Cardiac fibroblast (primary cell): ENCODE measurements at regions not wholly inside any gene's neighbourhood (a gene's known extent, or its start where the extent isn't known, plus 50 kb on each side); places are given as distances from the start of the nearest gene placed in this dataset.
"Not testable (repeated sequence)": the region's sequence is repeated elsewhere in the genome, so short reads cannot be mapped to it uniquely, and the experiment has no call there.

ENCODE experiments used
- DNase-seq, 2 donors: peaks; one replicate each; pipeline versions ENCODE4 v3.0.0 to v3.0.0-alpha.2; 2010; ENCODE audit warnings: low read depth in 2 of 2
- H3K4me3 ChIP-seq, 2 donors: replicated peaks in 1 of 2; 1 replicate in 1 of 2; 2 replicates in 1 of 2; pipeline ENCODE4 v1.5.1; 2011; ENCODE audit warnings: low read depth in 2 of 2, low read length in 2 of 2, mild to moderate bottlenecking in 2 of 2, moderate library complexity in 1 of 2
- TF ChIP-seq, protein P1 (sequence below): IDR thresholded peaks from one replicate; pipeline ENCODE4 v1.5.1; 2011; ENCODE audit warnings: low read depth, mild to moderate bottlenecking, low read length, inconsistent platforms

DNA sequence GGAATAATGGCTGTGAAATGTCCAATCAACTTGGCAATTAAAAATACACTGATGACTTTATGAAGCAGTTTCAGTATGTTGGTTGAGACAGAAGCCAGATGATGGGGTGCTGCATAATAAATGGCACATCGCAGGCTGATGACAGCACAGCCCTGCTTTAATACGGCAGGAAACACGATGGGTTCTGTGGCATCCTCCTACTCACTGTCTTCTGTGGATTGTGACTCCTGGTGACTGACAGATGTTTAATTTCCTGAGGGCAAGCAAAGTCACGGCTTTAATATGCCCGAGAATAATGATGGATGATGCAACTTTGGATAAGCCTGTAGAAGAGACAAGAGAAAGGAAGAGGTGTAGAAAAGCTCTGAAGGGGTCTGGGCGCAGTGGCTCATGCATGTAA lies 295.4 kb downstream of the TRIML1 start:
- TF ChIP-seq, protein P1, sequence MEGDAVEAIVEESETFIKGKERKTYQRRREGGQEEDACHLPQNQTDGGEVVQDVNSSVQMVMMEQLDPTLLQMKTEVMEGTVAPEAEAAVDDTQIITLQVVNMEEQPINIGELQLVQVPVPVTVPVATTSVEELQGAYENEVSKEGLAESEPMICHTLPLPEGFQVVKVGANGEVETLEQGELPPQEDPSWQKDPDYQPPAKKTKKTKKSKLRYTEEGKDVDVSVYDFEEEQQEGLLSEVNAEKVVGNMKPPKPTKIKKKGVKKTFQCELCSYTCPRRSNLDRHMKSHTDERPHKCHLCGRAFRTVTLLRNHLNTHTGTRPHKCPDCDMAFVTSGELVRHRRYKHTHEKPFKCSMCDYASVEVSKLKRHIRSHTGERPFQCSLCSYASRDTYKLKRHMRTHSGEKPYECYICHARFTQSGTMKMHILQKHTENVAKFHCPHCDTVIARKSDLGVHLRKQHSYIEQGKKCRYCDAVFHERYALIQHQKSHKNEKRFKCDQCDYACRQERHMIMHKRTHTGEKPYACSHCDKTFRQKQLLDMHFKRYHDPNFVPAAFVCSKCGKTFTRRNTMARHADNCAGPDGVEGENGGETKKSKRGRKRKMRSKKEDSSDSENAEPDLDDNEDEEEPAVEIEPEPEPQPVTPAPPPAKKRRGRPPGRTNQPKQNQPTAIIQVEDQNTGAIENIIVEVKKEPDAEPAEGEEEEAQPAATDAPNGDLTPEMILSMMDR = no peak
- DNase-seq = no peak
- H3K4me3 ChIP-seq = no peak overlapping the region

DNA sequence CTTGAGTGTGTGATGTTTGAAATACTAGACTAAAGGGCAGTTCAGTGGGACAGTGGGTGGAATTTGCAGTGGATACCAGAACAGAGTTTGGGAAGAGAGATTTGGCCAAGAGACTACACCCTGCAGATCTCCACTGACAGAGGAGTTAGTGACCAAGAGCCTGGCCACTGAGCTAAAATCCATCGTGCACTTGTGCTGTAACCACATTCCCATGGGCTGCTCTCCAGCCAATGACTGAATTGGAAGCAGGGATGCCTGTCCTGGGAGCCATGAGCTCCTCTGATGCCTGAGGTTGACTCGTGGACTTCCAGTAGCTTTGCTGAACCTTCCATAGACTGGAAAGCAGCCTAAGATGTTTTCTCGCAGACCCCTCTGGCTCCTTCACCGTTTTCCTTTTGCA lies 296.1 kb downstream of the TRIML1 start:
- TF ChIP-seq, protein P1 = no peak
- no peak overlapping the region for H3K4me3 ChIP-seq
- no peak for DNase-seq

DNA sequence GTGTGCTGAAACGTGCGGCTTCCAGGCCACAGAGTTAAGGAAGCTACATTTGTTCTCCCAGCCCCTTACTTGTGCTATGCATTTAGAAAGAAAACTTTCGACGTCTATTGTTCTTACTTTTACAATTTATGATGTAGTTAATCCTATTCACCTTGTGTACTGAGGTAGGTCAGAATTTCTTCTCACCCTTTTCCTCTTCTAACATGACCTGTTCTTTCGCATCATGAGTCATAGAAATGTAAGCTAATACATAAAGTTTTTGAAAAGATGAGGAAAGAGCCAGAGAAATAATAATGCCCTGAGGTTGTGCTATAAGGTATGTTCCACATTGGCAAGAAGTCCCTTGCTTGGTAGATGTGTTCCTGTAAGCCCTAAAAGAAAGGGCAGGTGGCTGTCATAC lies 298.3 kb downstream of the TRIML1 start:
- TF ChIP-seq, protein P1 = no peak
- H3K4me3 ChIP-seq = no peak overlapping the region
- no peak for DNase-seq

DNA sequence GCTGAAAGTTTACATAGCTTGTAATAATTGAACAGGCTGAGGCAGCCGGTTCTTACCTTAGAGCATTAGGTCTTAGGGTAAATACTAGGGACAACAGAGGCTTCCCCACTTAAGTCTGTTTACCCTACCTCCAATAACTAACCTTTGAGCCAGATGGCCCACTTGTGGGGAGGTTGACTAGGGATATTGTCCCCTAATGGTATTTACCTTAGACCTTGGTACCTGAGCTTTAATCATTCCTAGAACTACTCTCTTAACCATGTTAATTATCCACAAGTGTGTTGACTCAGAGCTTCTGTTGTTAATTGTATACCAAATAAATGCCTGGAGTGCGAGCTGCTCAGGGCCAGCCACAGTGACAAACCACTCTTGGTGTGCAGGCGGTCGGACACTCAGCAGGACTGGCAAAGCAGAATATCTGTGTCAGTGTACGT lies 299.2 kb downstream of the TRIML1 start:
- H3K4me3 ChIP-seq, DNase-seq: not testable (repeated sequence)

DNA sequence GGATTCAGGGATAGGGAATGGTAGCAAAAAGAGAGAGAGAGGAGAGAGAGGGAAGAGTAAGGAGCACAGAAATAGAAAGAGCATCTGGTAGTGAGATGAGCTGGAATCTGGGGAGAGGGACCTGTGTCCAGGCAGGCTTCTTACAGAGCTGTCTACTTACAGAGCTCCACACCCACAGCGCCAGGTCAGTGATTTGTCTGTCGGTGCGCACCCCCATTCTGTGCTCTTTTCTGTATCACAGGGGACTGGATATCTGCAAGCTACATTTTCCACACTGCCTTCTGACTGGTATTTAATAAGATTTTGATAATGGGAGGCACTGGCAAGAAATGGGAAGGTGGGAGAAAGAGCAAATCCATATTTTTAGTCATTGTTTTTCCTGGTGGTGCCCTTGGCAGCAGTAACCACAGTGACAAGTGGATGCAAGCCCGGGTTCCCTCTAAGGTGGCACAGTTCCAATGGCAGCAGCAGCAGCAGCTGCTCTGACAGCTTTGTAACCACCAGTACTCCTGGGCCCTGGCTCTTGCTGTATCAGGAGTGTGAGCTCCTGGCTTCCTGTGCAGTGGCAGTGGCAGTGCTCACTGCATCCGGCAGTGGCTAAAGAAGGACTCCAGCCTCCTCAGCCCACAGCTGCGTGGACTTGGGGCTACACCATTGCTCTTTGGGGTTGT lies 300.5 kb downstream of the TRIML1 start:
- DNase-seq = peak; percentile 12 to 49
- H3K4me3 ChIP-seq = no peak overlapping the region
- TF ChIP-seq, protein P1 = no peak

DNA sequence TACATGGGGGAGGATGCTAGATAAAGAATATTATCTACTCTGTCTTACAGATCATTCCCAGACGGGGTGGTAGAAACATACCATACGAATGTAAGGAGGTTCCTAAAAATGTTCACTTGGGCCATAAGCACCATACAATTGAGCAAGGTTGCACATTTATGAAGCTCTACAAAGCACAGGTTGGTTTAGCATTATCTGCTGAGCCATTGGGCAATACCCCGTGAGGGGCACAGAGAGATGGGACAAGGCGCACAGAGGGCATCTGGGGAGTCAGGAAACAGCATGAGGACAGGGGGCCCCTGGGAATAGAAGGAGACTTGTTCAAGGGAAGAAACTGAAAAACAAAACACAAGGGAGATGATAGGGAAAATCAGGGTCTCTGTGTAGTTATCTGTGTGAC lies 305.3 kb downstream of the TRIML1 start:
- no peak overlapping the region for H3K4me3 ChIP-seq
- TF ChIP-seq, protein P1 = no peak
- peak in 1 of 2 donors; percentile 12 for DNase-seq

DNA sequence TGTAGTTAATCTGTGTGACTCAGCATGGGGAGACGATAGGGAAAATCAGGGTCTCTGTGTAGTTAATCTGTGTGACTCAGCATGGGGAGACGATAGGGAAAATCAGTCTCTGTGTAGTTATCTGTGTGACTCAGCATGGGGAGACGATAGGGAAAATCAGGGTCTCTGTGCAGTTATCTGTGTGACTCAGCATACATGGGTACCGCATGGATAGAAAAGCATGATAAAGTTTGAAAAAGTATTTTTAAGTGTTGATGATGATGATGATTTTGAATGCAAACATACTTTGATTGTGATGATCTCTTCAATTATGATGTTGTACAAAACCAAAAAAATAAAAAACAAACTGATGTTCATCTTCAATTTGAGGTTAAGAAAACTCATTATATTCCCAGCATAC lies 309.8 kb downstream of the TRIML1 start:
- peak in 1 of 2 donors; percentile 5 for DNase-seq
- H3K4me3 ChIP-seq = not testable (repeated sequence)

DNA sequence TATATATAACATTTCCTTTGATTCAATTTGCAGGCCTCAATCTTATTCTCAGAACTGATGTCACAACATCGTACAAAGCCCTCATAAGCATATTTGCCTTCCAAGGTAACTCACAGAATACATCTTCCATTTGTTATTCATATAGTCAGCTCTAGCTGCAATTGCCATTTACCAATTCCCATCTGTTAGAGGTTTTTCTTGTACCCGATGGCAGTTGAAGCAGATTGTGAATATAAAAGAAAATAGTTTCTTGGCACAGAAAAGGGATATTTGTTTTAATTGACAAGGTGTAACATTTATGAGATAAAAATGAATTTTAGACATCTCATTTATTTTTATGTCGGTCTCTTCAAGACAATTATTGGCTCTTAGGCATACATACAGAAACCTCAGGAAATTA lies 311.3 kb downstream of the TRIML1 start:
- no peak overlapping the region for H3K4me3 ChIP-seq
- TF ChIP-seq, protein P1 = no peak
- DNase-seq = no peak
